ENCODE measurements at regions not wholly inside any gene's neighbourhood (a gene's known extent, or its start where the extent isn't known, plus 50 kb on each side); places are given as distances from the start of the nearest gene placed in this dataset.

GRCh38 chr19:30076751-30077670, 135.0 kb downstream of the URI1 start:
- no peak for DNase-seq (ENCODE audit: extremely low spot score)
- ChIA-PET POLR2A (no interaction called here), CTCF (no interaction called here)
- no peak for TF ChIP-seq CTCF (IDR thresholded peaks at IDR 0.05; ENCODE audit: control extremely low read depth, extremely low read depth, low read depth, missing control alignments)

GRCh38 chr19:30077851-30078355, 135.9 kb downstream of the URI1 start:
- no peak for TF ChIP-seq CTCF (IDR thresholded peaks at IDR 0.05; ENCODE audit: control extremely low read depth, extremely low read depth, low read depth, missing control alignments)
- DNase-seq (ENCODE audit: extremely low spot score) = no peak
- POLR2A ChIA-PET = no interaction called here
- CTCF ChIA-PET = interaction anchor here (1.4 to 1.9 kb wide), 2 partner anchors 28 to 205 kb away, joined by 3 to 4 read pairs; no protein-coding TSS in a partner anchor

- TF ChIP-seq CTCF (IDR thresholded peaks at IDR 0.05; ENCODE audit: control extremely low read depth, extremely low read depth, low read depth, missing control alignments) = no peak
- ChIA-PET POLR2A (interaction anchor here (0.5 kb wide), 1 partner anchor 127 kb away, joined by 4 read pairs; no protein-coding TSS in a partner anchor), CTCF (interaction anchor here (1.0 to 1.9 kb wide), 3 partner anchors 27 to 348 kb away, joined by 3 to 4 read pairs (median 3); no protein-coding TSS in a partner anchor)
- no peak for DNase-seq (ENCODE audit: extremely low spot score)
Observed at GRCh38 chr19:30078381-30078910, 136.4 kb downstream of the URI1 start.

- POLR2A ChIA-PET = interaction anchor here (0.5 kb wide), 1 partner anchor 126 kb away, joined by 4 read pairs; no protein-coding TSS in a partner anchor
- no peak for DNase-seq (ENCODE audit: extremely low spot score)
- TF ChIP-seq CTCF (IDR thresholded peaks at IDR 0.05; ENCODE audit: control extremely low read depth, extremely low read depth, low read depth, missing control alignments) = no peak
- CTCF ChIA-PET = interaction anchor here (1.0 to 1.9 kb wide), 3 partner anchors 27 to 349 kb away, joined by 3 to 4 read pairs (median 3); no protein-coding TSS in a partner anchor
Observed at GRCh38 chr19:30079200-30079599, 137.2 kb downstream of the URI1 start.

GRCh38 chr19:30082168-30082567, 140.1 kb downstream of the URI1 start:
- POLR2A ChIA-PET = no interaction called here
- no peak for DNase-seq (ENCODE audit: extremely low spot score)
- CTCF ChIA-PET = interaction anchor here (1.3 kb wide), 1 partner anchor 86 kb away, joined by 3 read pairs; no protein-coding TSS in a partner anchor
- TF ChIP-seq CTCF (IDR thresholded peaks at IDR 0.05; ENCODE audit: control extremely low read depth, extremely low read depth, low read depth, missing control alignments) = no peak

- ChIA-PET CTCF (no interaction called here), POLR2A (no interaction called here)
- TF ChIP-seq CTCF (IDR thresholded peaks at IDR 0.05; ENCODE audit: control extremely low read depth, extremely low read depth, low read depth, missing control alignments) = no peak
Observed at GRCh38 chr19:30082611-30083010, 140.6 kb downstream of the URI1 start.

More at GRCh38 chr19:30082611-30083010, 140.6 kb downstream of the URI1 start:
- DNase-seq (ENCODE audit: extremely low spot score) = no peak

Data from GM10248 (cell line).